HG03095 (cell line): ENCODE measurements at regions not wholly inside any gene's neighbourhood (a gene's known extent, or its start where the extent isn't known, plus 50 kb on each side); places are given as distances from the start of the nearest gene placed in this dataset.
"Not testable (repeated sequence)": the region's sequence is repeated elsewhere in the genome, so short reads cannot be mapped to it uniquely, and the experiment has no call there.

ENCODE experiments used
- ATAC-seq: cut with Tn5 transposase; IDR thresholded peaks from one replicate; pipeline ENCODE4 v1.9.1; 2021; ENCODE audit warnings: moderate library complexity; ENCODE audit not compliant: unreplicated experiment

GRCh38 chr3:125697126-125697525 is 101.8 kb upstream of the OSBPL11 start:
- ATAC-seq: not testable (repeated sequence)

- not testable (repeated sequence) for ATAC-seq
Measured at GRCh38 chr3:125697979-125698640, 102.8 kb upstream of the OSBPL11 start.

GRCh38 chr3:125715651-125716050 is 120.4 kb upstream of the OSBPL11 start:
- no peak for ATAC-seq

GRCh38 chr3:125732151-125732550 is 136.9 kb upstream of the OSBPL11 start:
- not testable (repeated sequence) for ATAC-seq

GRCh38 chr3:125741991-125742718 is 146.9 kb upstream of the OSBPL11 start:
- not testable (repeated sequence) for ATAC-seq

- not testable (repeated sequence) for ATAC-seq
Measured at GRCh38 chr3:125742845-125743244, 147.5 kb upstream of the OSBPL11 start.

GRCh38 chr3:125757050-125757449 is 161.8 kb upstream of the OSBPL11 start:
- not testable (repeated sequence) for ATAC-seq

- not testable (repeated sequence) for ATAC-seq
Measured at GRCh38 chr3:125758641-125759130, 163.4 kb upstream of the OSBPL11 start.

- not testable (repeated sequence) for ATAC-seq
Measured at GRCh38 chr3:125762601-125763000, 167.3 kb upstream of the OSBPL11 start.

GRCh38 chr3:125766285-125766826 is 171.1 kb upstream of the OSBPL11 start:
- ATAC-seq: not testable (repeated sequence)

GRCh38 chr3:125766931-125767330 is 171.6 kb upstream of the OSBPL11 start:
- not testable (repeated sequence) for ATAC-seq

- no peak for ATAC-seq
Measured at GRCh38 chr3:125767641-125768040, 172.3 kb upstream of the OSBPL11 start.

- not testable (repeated sequence) for ATAC-seq
Measured at GRCh38 chr3:125768821-125769220, 173.5 kb upstream of the OSBPL11 start.

- ATAC-seq: not testable (repeated sequence)
Measured at GRCh38 chr3:125771506-125771905, 176.2 kb upstream of the OSBPL11 start.

- not testable (repeated sequence) for ATAC-seq
Measured at GRCh38 chr3:125774433-125775034, 179.2 kb upstream of the OSBPL11 start.

GRCh38 chr3:125775106-125775505 is 179.8 kb upstream of the OSBPL11 start:
- ATAC-seq: not testable (repeated sequence)

GRCh38 chr3:125775606-125776294 is 180.5 kb upstream of the OSBPL11 start:
- not testable (repeated sequence) for ATAC-seq

- ATAC-seq: not testable (repeated sequence)
Measured at GRCh38 chr3:125779276-125779675, 184.0 kb upstream of the OSBPL11 start.

- ATAC-seq: not testable (repeated sequence)
Measured at GRCh38 chr3:125779918-125780317, 184.6 kb upstream of the OSBPL11 start.

GRCh38 chr3:125781678-125782077 is 186.4 kb upstream of the OSBPL11 start:
- ATAC-seq: not testable (repeated sequence)

GRCh38 chr3:125790312-125790711 is 178.7 kb upstream of the ROPN1B start:
- not testable (repeated sequence) for ATAC-seq
